NT2/D1 (cell line): ENCODE measurements at regions not wholly inside any gene's neighbourhood (a gene's known extent, or its start where the extent isn't known, plus 50 kb on each side); places are given as distances from the start of the nearest gene placed in this dataset.

Source experiments
- YY1 ChIP-seq: IDR thresholded peaks from 2 replicates; pipeline ENCODE4 v1.6.1; 2011; ENCODE audit not compliant: insufficient read length, insufficient read depth
- ZNF274 ChIP-seq: IDR thresholded peaks from 2 replicates; pipeline ENCODE4 v1.6.1; 2011; ENCODE audit warnings: mild to moderate bottlenecking, low read depth, low read length

DNA sequence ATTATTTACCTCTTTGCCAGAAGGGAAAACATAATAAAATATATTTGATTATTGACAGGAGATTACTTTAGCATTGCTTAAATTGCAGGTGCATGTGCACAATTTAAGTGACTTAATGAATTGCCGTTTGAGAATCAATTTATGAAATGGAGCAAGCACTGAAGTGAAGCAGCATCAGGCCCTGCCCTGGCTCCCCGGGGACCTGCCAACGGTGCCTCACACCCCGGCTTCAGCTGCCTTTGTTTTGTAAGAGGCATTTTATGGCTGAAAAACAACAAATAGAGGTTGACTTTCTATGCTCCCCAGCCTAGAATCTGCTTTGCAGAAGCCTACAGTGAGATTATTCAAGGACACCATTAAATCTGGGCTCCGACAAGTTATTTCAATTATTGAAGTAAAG, 359.1 kb upstream of the IRX4 start:
- TF ChIP-seq YY1: no peak
- TF ChIP-seq ZNF274: no peak
